Cardiac fibroblast (primary cell): ENCODE measurements at regions not wholly inside any gene's neighbourhood (a gene's known extent, or its start where the extent isn't known, plus 50 kb on each side); places are given as distances from the start of the nearest gene placed in this dataset.
"Not testable (repeated sequence)": the region's sequence is repeated elsewhere in the genome, so short reads cannot be mapped to it uniquely, and the experiment has no call there.

ENCODE experiments used
- DNase-seq, 2 donors: peaks; one replicate each; pipeline versions ENCODE4 v3.0.0 to v3.0.0-alpha.2; 2010; ENCODE audit warnings: low read depth in 2 of 2
- H3K4me3 ChIP-seq, 2 donors: replicated peaks in 1 of 2; 1 replicate in 1 of 2; 2 replicates in 1 of 2; pipeline ENCODE4 v1.5.1; 2011; ENCODE audit warnings: low read depth in 2 of 2, low read length in 2 of 2, mild to moderate bottlenecking in 2 of 2, moderate library complexity in 1 of 2
- TF ChIP-seq, protein P1 (sequence below): IDR thresholded peaks from one replicate; pipeline ENCODE4 v1.5.1; 2011; ENCODE audit warnings: low read depth, mild to moderate bottlenecking, low read length, inconsistent platforms

GRCh38 chr5:143976055-143976454, 164.1 kb downstream of the HMHB1 start:
- DNase-seq = no peak
- TF ChIP-seq, protein P1, sequence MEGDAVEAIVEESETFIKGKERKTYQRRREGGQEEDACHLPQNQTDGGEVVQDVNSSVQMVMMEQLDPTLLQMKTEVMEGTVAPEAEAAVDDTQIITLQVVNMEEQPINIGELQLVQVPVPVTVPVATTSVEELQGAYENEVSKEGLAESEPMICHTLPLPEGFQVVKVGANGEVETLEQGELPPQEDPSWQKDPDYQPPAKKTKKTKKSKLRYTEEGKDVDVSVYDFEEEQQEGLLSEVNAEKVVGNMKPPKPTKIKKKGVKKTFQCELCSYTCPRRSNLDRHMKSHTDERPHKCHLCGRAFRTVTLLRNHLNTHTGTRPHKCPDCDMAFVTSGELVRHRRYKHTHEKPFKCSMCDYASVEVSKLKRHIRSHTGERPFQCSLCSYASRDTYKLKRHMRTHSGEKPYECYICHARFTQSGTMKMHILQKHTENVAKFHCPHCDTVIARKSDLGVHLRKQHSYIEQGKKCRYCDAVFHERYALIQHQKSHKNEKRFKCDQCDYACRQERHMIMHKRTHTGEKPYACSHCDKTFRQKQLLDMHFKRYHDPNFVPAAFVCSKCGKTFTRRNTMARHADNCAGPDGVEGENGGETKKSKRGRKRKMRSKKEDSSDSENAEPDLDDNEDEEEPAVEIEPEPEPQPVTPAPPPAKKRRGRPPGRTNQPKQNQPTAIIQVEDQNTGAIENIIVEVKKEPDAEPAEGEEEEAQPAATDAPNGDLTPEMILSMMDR = no peak
- no peak overlapping the region for H3K4me3 ChIP-seq

DNA sequence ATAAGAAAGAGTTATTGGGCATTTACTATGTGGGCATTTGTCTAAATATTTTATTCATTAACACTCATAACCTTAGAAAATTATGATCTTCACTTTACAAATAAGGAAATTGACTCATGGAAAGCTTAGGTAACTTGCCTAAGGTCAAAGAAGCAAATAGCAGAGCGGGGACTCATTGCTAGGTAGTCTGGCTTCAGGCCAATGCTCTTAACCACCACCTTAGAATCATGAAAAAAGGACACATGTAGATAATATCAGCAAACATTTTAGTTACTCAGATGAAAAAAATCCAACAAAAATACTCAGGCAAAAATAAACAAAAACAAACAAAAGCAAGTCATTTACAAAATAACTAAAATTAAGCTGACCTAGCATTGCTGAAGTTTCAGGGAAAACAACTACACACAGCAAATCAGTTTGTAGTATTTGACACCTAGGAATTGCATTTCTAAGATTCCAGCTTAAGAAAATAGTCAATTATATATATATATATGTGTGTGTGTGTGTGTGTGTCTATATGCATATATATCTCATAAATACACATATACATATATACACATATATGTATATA, 166.0 kb downstream of the HMHB1 start:
- peak in 1 of 2 donors; percentile 60 for DNase-seq

DNA sequence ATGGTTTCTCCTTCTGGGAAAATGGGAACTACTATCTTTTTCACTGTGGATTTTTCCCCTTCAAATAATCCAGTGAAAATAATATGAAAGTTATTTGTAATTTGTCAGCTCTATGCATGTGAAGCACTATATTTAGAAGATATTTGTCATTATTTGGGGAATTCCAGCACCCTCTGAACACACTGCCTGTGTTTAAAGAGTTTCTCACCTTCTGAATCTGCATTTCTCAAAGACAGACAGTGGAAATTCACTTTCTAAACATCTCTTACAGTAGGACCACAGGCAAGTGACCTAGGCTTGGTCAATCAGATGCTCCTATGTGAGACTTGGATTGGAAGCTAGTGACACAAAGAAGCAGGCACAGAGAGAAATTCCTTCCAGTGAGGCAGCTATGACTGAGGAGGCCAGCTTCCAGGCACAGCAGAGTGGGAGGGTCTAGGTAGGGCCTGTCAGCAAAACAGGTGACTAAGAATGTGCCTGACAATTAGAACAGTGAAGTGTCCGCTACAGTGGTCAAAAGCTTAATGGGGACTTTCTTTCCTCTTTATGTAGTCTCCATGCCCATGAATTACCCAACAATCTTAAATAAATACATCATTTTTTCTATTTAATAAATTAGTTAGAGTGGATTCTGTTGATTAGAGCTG, 167.2 kb downstream of the HMHB1 start:
- no peak overlapping the region for H3K4me3 ChIP-seq
- DNase-seq = peak in 1 of 2 donors; percentile 23
- TF ChIP-seq, protein P1 = no peak

More for the DNA sequence above, 166.0 kb downstream of the HMHB1 start:
- TF ChIP-seq, protein P1 = no peak
- no peak overlapping the region for H3K4me3 ChIP-seq

GRCh38 chr5:143980506-143980905, 168.5 kb downstream of the HMHB1 start:
- DNase-seq = no peak
- TF ChIP-seq, protein P1 = no peak
- no peak overlapping the region for H3K4me3 ChIP-seq

GRCh38 chr5:143982957-143983356, 171.0 kb downstream of the HMHB1 start:
- DNase-seq, H3K4me3 ChIP-seq: not testable (repeated sequence)

DNA sequence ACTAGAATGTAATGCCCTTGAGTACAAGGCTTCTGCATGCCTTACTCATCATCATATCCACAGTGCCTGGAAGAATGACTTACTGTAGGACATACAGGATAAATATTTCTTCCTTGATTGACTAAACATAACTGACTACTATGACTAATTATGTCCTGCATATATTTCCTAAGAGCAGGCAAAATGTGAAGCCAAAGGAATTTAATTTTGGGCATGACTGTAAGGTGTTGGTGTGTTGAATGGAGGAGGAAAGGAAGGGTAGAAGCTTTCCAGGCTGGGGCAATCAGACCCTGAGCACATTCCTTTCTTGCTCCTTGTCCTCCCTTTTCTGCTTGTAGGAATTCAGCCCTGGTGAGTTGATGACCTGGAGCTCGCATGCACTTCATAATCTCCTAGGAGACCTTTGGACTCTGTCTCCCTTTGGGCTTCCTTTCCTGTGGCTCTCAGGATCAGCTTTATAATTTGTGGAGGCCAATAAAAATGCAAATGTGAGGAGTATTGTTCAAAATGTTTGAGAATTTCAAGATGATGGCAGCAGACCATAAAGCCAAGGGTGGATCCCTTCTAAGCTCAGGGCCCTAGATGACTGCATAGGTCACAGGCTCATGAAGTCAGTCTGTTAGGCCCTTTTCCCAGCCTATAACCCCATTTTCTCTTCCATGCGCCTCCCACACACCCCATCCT, 174.0 kb downstream of the HMHB1 start:
- TF ChIP-seq, protein P1 = no peak
- peak; percentile 54 to 87 for DNase-seq
- no peak overlapping the region for H3K4me3 ChIP-seq

DNA sequence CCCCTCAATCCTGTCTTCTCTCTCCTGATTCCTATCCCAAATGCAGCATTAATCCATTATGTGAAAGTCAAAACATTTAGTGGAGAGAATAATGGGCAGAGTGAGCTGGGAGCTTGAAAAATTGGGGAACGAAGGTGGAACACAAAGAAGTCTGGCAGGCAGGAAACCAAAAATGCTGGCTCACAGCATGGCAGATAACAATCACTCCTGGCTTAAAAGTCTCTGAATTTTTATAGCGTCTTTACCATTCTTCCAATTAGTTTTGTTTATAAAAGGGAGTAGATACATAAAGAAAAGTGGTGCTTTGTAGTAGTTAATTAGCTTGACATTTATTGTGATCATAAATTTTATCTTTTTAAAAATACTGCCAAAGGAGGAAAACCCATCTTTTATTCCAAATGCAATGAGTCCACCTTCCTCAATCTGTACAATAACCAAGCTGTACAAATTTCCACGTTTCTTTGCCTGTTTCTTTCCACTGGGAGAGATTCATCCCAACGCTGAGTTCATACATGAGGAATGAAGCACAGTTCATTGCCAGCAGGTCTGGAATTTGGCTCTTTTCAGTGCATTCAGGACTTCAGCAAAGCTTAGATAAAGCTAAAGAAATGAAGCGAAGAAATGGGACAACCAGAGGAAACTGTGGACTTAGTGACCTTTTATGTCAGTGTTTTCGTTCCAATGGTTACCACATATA, 174.7 kb downstream of the HMHB1 start:
- TF ChIP-seq, protein P1 = no peak
- no peak overlapping the region for H3K4me3 ChIP-seq
- DNase-seq = peak; percentile 68 to 85
